Lung (tissue), 11 donors: ENCODE measurements at regions not wholly inside any gene's neighbourhood (a gene's known extent, or its start where the extent isn't known, plus 50 kb on each side); places are given as distances from the start of the nearest gene placed in this dataset.
"Not testable (repeated sequence)": the region's sequence is repeated elsewhere in the genome, so short reads cannot be mapped to it uniquely, and the experiment has no call there.

Experiments used
- ATAC-seq: fragments of 200-7000 bp; cut with Tn5 transposase; one replicate; pipeline ENCODE4 v1.9.1; 2020; ENCODE audit warnings: moderate number of reproducible peaks; ENCODE audit not compliant: insufficient read depth, low FRiP score
- DNase-seq, 3 donors: peaks; one replicate each; pipeline ENCODE4 v3.0.0-alpha.2; 2013 to 2017
- H3K27ac ChIP-seq, 2 donors: one replicate each; pipeline ENCODE4 v1.5.1; 2013; ENCODE audit warnings: mild to moderate bottlenecking in 2 of 2, moderate library complexity in 2 of 2, control low read depth in 1 of 2, inconsistent platforms in 1 of 2, low read depth in 1 of 2, low read length in 1 of 2
- H3K27me3 ChIP-seq, 3 donors: one replicate each; pipeline ENCODE4 v1.5.1; 2013; ENCODE audit warnings: low read length in 2 of 3; ENCODE audit not compliant: control insufficient read depth in 3 of 3, insufficient read depth in 3 of 3
- H3K36me3 ChIP-seq, 4 donors: one replicate each; pipeline ENCODE4 v1.5.1; 2013; ENCODE audit warnings: low read length in 4 of 4, mild to moderate bottlenecking in 1 of 4, moderate library complexity in 1 of 4; ENCODE audit not compliant: control insufficient read depth in 4 of 4, insufficient read depth in 4 of 4
- H3K4me1 ChIP-seq, 5 donors: one replicate each; pipeline ENCODE4 v1.5.1; 2013; ENCODE audit warnings: low read length in 5 of 5, mild to moderate bottlenecking in 2 of 5, moderate library complexity in 1 of 5; ENCODE audit not compliant: control insufficient read depth in 5 of 5, insufficient read depth in 5 of 5
- H3K4me3 ChIP-seq: one replicate; pipeline ENCODE4 v1.5.1; 2013; ENCODE audit warnings: mild to moderate bottlenecking, control low read depth, moderate library complexity
- H3K9ac ChIP-seq, 2 donors: one replicate each; pipeline ENCODE4 v1.5.1; 2013; ENCODE audit warnings: low read length in 2 of 2, control low read depth in 1 of 2; ENCODE audit not compliant: insufficient read depth in 1 of 2
- H3K9me3 ChIP-seq, 4 donors: one replicate each; pipeline ENCODE4 v1.5.1; 2013; ENCODE audit warnings: low read length in 3 of 4, mild to moderate bottlenecking in 1 of 4, moderate library complexity in 1 of 4; ENCODE audit not compliant: control insufficient read depth in 4 of 4, insufficient read depth in 3 of 4
- CTCF ChIP-seq: IDR thresholded peaks from 2 replicates; pipeline ENCODE4 v1.5.1; 2012; ENCODE audit warnings: mild to moderate bottlenecking; ENCODE audit errors: control extremely low read depth, extremely low read depth
- WGBS, 2 donors: extraction: QIAGEN DNeasy Blood & Tissue Kit; methylation state at CpG; one replicate each; pipeline ENCODE4 v1.1.7; 2013; 5-methylcytosine and 5-hydroxymethylcytosine counted together
- donor health status: control.
- donor health status: control.
- donor health status: Bipolar disorder and iron deficiency.
- donor health status: healthy.
- donor health status: DM: yes; HTN: yes; CAD: no.

DNA sequence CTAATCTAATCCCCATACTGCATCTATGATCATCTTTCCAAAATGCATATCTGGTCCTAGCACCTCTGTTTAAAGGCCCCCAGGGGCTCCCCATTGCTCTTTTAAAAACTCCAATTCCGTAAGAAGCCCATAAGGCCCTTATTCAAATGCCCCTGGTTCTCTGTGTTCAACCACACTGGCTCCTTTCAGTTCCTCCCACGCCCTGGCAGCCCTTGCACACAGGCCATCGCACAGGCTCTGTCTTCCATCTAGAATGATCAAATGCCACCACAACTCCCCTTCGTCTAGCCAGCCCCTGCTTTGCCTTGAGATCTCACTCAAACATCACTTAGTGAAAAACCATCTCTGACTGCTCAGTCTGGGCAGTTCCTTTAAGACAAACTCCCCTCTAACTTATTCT lies 112.9 kb upstream of the LYZL2 start:
- Histone ChIP-seq H3K27me3 (no peaks in the 10 kb centered on the region), H3K27ac (no peak overlapping the region), H3K4me1 (peaks cover 0 to 3% (median 0%) of the 10 kb centered on the region in 5 donors), H3K36me3 (no peaks in the 10 kb centered on the region), H3K4me3 (no peak overlapping the region), H3K9ac (no peak overlapping the region), H3K9me3 (peaks cover 0 to 3% (median 0%) of the 10 kb centered on the region in 4 donors)
- WGBS, 2 donors = 78 to 80% methylated on average over 4 of the region's 4 CpGs
- ATAC-seq (no peak), DNase-seq (no peak)
- no peak for TF ChIP-seq CTCF

DNA sequence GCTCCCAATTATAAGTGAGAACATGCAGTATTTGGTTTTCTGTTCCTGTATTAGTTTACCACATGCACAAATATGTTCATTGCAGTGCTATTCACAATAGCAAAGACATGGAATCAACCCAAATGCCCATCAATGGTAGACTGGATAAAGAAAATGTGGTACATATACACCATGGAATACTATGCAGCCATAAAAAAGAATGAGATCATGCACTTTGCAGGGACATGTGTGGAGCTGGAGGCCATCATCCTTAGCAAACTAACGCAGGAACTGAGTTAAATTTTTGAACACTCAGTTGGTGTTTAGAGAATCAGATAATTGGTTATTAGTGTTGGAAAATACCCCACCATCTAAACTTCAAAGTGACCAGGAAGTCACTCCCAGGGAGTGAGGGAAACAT lies 111.2 kb upstream of the LYZL2 start:
- not testable (repeated sequence) for H3K9ac ChIP-seq, ATAC-seq, H3K9me3 ChIP-seq, H3K27me3 ChIP-seq, DNase-seq, H3K36me3 ChIP-seq, H3K4me3 ChIP-seq, H3K4me1 ChIP-seq, H3K27ac ChIP-seq
- WGBS, 2 donors = 67 to 94% methylated on average over 1 of the region's 1 CpG

DNA sequence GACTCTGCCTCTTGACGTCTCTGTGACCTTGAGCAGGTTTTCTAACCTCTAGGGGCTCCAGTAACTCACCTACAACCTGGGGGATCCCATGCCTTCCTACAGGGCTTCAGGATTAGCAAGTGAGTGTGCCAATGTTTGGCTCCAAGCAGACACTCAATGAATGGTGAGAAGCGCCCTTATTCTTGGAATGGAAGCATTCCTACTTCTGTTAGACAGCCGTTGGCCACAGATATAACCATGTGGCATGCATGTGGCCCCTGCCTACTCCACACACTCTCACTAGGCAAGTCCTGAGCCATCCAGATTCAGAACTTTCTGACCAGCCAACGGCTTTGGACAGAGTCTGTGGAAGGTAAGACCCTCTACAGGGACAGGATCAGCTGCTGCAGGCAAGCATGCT lies 108.9 kb upstream of the LYZL2 start:
- DNase-seq (no peak), ATAC-seq (no peak)
- Histone ChIP-seq H3K27me3 (no peaks in the 10 kb centered on the region), H3K9ac (no peak overlapping the region), H3K27ac (no peak overlapping the region), H3K4me3 (no peak overlapping the region), H3K4me1 (peaks cover 0 to 4% (median 0%) of the 10 kb centered on the region in 5 donors), H3K36me3 (no peaks in the 10 kb centered on the region), H3K9me3 (no peaks in the 10 kb centered on the region)
- 88 to 95% methylated on average over 4 of the region's 4 CpGs for WGBS, 2 donors
- no peak for TF ChIP-seq CTCF

DNA sequence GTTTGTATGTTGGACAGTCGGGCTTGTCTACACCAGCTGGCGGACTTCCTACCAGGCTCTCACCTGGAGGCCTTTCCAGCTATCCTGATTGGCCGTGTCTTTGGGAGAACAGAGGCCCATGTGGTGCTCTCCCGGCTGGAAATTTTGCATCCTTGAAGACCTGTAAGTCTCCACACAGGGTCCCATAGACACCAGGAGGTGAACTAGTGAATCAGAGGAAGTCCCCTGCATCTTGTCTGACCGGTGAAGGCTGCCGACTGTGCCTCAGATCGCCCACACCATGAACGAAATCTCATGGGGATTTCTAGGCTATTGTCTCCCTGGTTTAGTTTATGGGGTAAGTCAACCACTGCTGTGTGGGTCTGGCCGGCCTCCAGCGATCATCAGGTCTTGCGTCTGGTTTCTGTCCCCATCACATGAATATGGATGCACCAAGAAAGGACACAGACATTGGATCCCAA lies 108.4 kb upstream of the LYZL2 start:
- ATAC-seq (no peak), DNase-seq (no peak)
- H3K27ac ChIP-seq = no peak overlapping the region
- no peaks in the 10 kb centered on the region for H3K27me3 ChIP-seq
- no peaks in the 10 kb centered on the region for H3K36me3 ChIP-seq
- no peak overlapping the region for H3K4me3 ChIP-seq
- TF ChIP-seq CTCF = no peak
- 91 to 92% methylated on average over 11 of the region's 11 CpGs for WGBS, 2 donors
- peaks cover 0 to 4% (median 0%) of the 10 kb centered on the region in 5 donors for H3K4me1 ChIP-seq
- H3K9me3 ChIP-seq = no peaks in the 10 kb centered on the region
- H3K9ac ChIP-seq = no peak overlapping the region
